GM23338 (cell line): ENCODE measurements at regions not wholly inside any gene's neighbourhood (a gene's known extent, or its start where the extent isn't known, plus 50 kb on each side); places are given as distances from the start of the nearest gene placed in this dataset.

Experiments used
- ATAC-seq: fragments of 200-7000 bp; cut with Tn5 transposase; 3 replicates; pipeline ENCODE4 v1.9.1; 2020
- DNase-seq: peaks from one replicate; pipeline ENCODE4 v3.0.0-alpha.2; 2015; ENCODE audit warnings: low spot score
- H2AFZ ChIP-seq: fragments of 200-600 bp; sonication (generic); 2 replicates; pipeline ENCODE4 v1.8.0; 2016; ENCODE audit warnings: antibody characterized with exemption, mild to moderate bottlenecking, moderate library complexity
- H3F3A ChIP-seq: fragments of 200-600 bp; sonication (generic); replicated peaks from 2 replicates; pipeline ENCODE4 v1.8.0; 2017; ENCODE audit warnings: antibody characterized with exemption, mixed run types, low read depth
- H3K27ac ChIP-seq: fragments of 200-600 bp; sonication (generic); 2 replicates; pipeline ENCODE4 v1.6.1; 2016; ENCODE audit warnings: low read depth
- H3K27me3 ChIP-seq: fragments of 200-600 bp; sonication (generic); 2 replicates; pipeline ENCODE4 v1.8.0; 2016; ENCODE audit warnings: mild to moderate bottlenecking, mixed run types, moderate library complexity; ENCODE audit not compliant: insufficient read depth
- H3K36me3 ChIP-seq: fragments of 200-600 bp; sonication (generic); 2 replicates; pipeline ENCODE4 v1.8.0; 2016; ENCODE audit warnings: mild to moderate bottlenecking; ENCODE audit not compliant: insufficient read depth
- H3K4me1 ChIP-seq: fragments of 200-600 bp; sonication (generic); 2 replicates; pipeline ENCODE4 v1.8.0; 2016; ENCODE audit warnings: mild to moderate bottlenecking, moderate library complexity; ENCODE audit not compliant: insufficient read depth
- H3K4me2 ChIP-seq: fragments of 200-600 bp; sonication (generic); 2 replicates; pipeline ENCODE4 v1.7.1; 2017; ENCODE audit warnings: mixed run types
- H3K4me3 ChIP-seq: fragments of 200-600 bp; sonication (generic); 2 replicates; pipeline ENCODE4 v1.6.1; 2016; ENCODE audit warnings: mixed run types
- H3K79me2 ChIP-seq: fragments of 200-600 bp; sonication (generic); replicated peaks from 2 replicates; pipeline ENCODE4 v1.8.0; 2017; ENCODE audit warnings: mild to moderate bottlenecking; ENCODE audit not compliant: insufficient read depth
- H3K9me2 ChIP-seq: fragments of 200-600 bp; sonication (generic); 2 replicates; pipeline ENCODE4 v1.8.0; 2017; ENCODE audit not compliant: insufficient read depth
- H4K20me1 ChIP-seq: fragments of 200-600 bp; sonication (generic); replicated peaks from 2 replicates; pipeline ENCODE4 v1.8.0; 2017; ENCODE audit warnings: mild to moderate bottlenecking; ENCODE audit not compliant: insufficient read depth
- H3K27ac Mint-ChIP-seq: 2 replicates; pipeline ENCODE4 v1.8.0; 2020; ENCODE audit warnings: inconsistent platforms, mild to moderate bottlenecking, moderate library complexity, mixed read lengths
- H3K27me3 Mint-ChIP-seq: 3 replicates; pipeline ENCODE4 v1.8.0; 2022; ENCODE audit warnings: low read depth, mild to moderate bottlenecking, moderate library complexity, mixed read lengths, inconsistent platforms; ENCODE audit not compliant: insufficient read depth, poor library complexity
- H3K36me3 Mint-ChIP-seq: 3 replicates; pipeline ENCODE4 v1.8.0; 2021; ENCODE audit warnings: low read depth, mild to moderate bottlenecking, inconsistent platforms, moderate library complexity, mixed read lengths
- H3K4me1 Mint-ChIP-seq: 3 replicates; pipeline ENCODE4 v1.8.0; 2020; ENCODE audit warnings: mild to moderate bottlenecking, inconsistent platforms, mixed read lengths
- H3K4me3 Mint-ChIP-seq: 3 replicates; pipeline ENCODE4 v1.8.0; 2021; ENCODE audit warnings: moderate library complexity, mild to moderate bottlenecking, inconsistent platforms, mixed read lengths
- H3K9me3 Mint-ChIP-seq: 3 replicates; pipeline ENCODE4 v1.8.0; 2020; ENCODE audit warnings: moderate library complexity, mild to moderate bottlenecking, inconsistent platforms, mixed read lengths
- CREB1 ChIP-seq: fragments of 250-450 bp; sonication (Bioruptor Pico); IDR thresholded peaks from 2 replicates; pipeline ENCODE4 v1.5.0; 2020; ENCODE audit warnings: low read depth, mild to moderate bottlenecking, moderate library complexity
- CTCF ChIP-seq, 2 experiments: fragments of 200-600 bp in 1 of 2; sonication (generic) in 1 of 2; conservative IDR thresholded peaks; 2 replicates each; pipeline versions ENCODE4 v1.5.1 to v1.6.1; 2016 to 2017; ENCODE audit warnings: antibody characterized with exemption in 2 of 2, low read depth in 2 of 2, mild to moderate bottlenecking in 2 of 2, moderate library complexity in 1 of 2
- EZH2phosphoT487 ChIP-seq: fragments of 200-600 bp; sonication (generic); IDR thresholded peaks from one replicate; pipeline ENCODE4 v1.8.1; 2018; ENCODE audit warnings: antibody characterized with exemption; ENCODE audit not compliant: unreplicated experiment
- JUNB ChIP-seq: IDR thresholded peaks from one replicate; pipeline ENCODE4 v1.6.1; 2016; ENCODE audit warnings: antibody characterized with exemption; ENCODE audit not compliant: unreplicated experiment
- REST ChIP-seq: IDR thresholded peaks from one replicate; pipeline ENCODE4 v1.6.1; 2018; ENCODE audit warnings: antibody characterized with exemption; ENCODE audit not compliant: unreplicated experiment
- ZNF114 ChIP-seq: fragments of 250-450 bp; sonication (Bioruptor Pico); IDR thresholded peaks from 2 replicates; pipeline ENCODE4 v1.5.0; 2020; ENCODE audit warnings: mild to moderate bottlenecking, moderate library complexity
- ZNF331 ChIP-seq: fragments of 250-450 bp; sonication (Bioruptor Pico); IDR thresholded peaks from 2 replicates; pipeline ENCODE4 v1.5.0; 2020; ENCODE audit warnings: low read depth, mild to moderate bottlenecking, moderate library complexity
- TF ChIP-seq, protein P1 (sequence below): fragments of 250-450 bp; sonication (Bioruptor Pico); IDR thresholded peaks from 2 replicates; pipeline ENCODE4 v1.5.0; 2020; ENCODE audit warnings: mild to moderate bottlenecking, moderate library complexity

GRCh38 chr12:85603556-85603955 is 232.7 kb downstream of the RASSF9 start:
- H3K9me2 ChIP-seq: no peaks in the 10 kb centered on the region
- Mint-ChIP-seq H3K27ac (no peak overlapping the region), H3K4me3 (no peak overlapping the region), H3K9me3 (no peaks in the 10 kb centered on the region), H3K4me1 (no peaks in the 10 kb centered on the region), H3K36me3 (peaks cover under 1% of the 10 kb centered on the region; the same call in 1 of the 3 replicates), H3K27me3 (no peaks in the 10 kb centered on the region)
- no peaks in the 10 kb centered on the region for H3K4me1 ChIP-seq
- H3K27me3 ChIP-seq: no peaks in the 10 kb centered on the region
- DNase-seq (no peak), ATAC-seq (no peak)
- no peak overlapping the region for H3K4me2 ChIP-seq
- H3F3A ChIP-seq: no peaks in the 10 kb centered on the region
- no peak overlapping the region for H3K4me3 ChIP-seq
- H3K36me3 ChIP-seq: no peaks in the 10 kb centered on the region
- no peaks in the 10 kb centered on the region for H4K20me1 ChIP-seq
- H2AFZ ChIP-seq: no peak overlapping the region
- TF ChIP-seq ZNF114 (CRISPR knock-in tag) (no peak), CTCF (conservative IDR thresholded peaks at IDR 0.05; ENCODE audit: low read depth in 2 of 2) (no peak), ZNF331 (no peak), EZH2phosphoT487 (no peak), REST (no peak), JUNB (no peak), CREB1 (CRISPR knock-in tag) (no peak)
- no peak overlapping the region for H3K27ac ChIP-seq
- no peaks in the 10 kb centered on the region for H3K79me2 ChIP-seq

DNA sequence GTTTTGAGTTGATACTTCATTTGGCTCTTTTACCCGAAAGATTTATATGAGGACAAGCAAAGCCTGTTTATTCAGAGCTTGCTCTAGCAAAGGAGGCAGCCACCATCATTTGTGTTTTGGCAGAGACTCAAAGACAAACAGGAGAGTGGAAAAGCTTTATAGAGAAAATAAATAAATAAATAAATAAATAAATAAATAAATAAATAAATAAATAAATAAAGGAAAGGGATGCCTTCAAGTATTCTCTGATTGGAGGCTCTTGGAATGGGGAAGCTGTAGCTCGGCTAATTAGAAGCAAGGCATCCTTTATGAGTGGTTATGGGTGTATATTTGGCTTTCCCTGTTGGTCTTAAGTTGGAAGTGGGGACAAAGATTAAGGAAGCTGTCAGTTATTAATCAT is 229.8 kb downstream of the RASSF9 start:
- no peak overlapping the region for H3K27ac Mint-ChIP-seq
- no peak overlapping the region for H2AFZ ChIP-seq
- H3K4me1 Mint-ChIP-seq: no peaks in the 10 kb centered on the region
- ATAC-seq (no peak), DNase-seq (no peak)
- no peaks in the 10 kb centered on the region for H3K9me3 Mint-ChIP-seq
- H3F3A ChIP-seq: no peaks in the 10 kb centered on the region
- H3K27me3 Mint-ChIP-seq: no peaks in the 10 kb centered on the region
- H3K27me3 ChIP-seq: no peaks in the 10 kb centered on the region
- no peaks in the 10 kb centered on the region for H3K79me2 ChIP-seq
- H3K4me1 ChIP-seq: no peaks in the 10 kb centered on the region
- no peaks in the 10 kb centered on the region for H3K36me3 ChIP-seq
- no peaks in the 10 kb centered on the region for H3K36me3 Mint-ChIP-seq
- no peaks in the 10 kb centered on the region for H3K9me2 ChIP-seq
- H3K4me2 ChIP-seq: no peak overlapping the region
- no peaks in the 10 kb centered on the region for H4K20me1 ChIP-seq
- H3K4me3 ChIP-seq: no peak overlapping the region
- no peak overlapping the region for H3K4me3 Mint-ChIP-seq
- H3K27ac ChIP-seq: no peak overlapping the region
- no peak for TF ChIP-seq ZNF114 (CRISPR knock-in tag)
- TF ChIP-seq EZH2phosphoT487: no peak
- TF ChIP-seq, protein P1, sequence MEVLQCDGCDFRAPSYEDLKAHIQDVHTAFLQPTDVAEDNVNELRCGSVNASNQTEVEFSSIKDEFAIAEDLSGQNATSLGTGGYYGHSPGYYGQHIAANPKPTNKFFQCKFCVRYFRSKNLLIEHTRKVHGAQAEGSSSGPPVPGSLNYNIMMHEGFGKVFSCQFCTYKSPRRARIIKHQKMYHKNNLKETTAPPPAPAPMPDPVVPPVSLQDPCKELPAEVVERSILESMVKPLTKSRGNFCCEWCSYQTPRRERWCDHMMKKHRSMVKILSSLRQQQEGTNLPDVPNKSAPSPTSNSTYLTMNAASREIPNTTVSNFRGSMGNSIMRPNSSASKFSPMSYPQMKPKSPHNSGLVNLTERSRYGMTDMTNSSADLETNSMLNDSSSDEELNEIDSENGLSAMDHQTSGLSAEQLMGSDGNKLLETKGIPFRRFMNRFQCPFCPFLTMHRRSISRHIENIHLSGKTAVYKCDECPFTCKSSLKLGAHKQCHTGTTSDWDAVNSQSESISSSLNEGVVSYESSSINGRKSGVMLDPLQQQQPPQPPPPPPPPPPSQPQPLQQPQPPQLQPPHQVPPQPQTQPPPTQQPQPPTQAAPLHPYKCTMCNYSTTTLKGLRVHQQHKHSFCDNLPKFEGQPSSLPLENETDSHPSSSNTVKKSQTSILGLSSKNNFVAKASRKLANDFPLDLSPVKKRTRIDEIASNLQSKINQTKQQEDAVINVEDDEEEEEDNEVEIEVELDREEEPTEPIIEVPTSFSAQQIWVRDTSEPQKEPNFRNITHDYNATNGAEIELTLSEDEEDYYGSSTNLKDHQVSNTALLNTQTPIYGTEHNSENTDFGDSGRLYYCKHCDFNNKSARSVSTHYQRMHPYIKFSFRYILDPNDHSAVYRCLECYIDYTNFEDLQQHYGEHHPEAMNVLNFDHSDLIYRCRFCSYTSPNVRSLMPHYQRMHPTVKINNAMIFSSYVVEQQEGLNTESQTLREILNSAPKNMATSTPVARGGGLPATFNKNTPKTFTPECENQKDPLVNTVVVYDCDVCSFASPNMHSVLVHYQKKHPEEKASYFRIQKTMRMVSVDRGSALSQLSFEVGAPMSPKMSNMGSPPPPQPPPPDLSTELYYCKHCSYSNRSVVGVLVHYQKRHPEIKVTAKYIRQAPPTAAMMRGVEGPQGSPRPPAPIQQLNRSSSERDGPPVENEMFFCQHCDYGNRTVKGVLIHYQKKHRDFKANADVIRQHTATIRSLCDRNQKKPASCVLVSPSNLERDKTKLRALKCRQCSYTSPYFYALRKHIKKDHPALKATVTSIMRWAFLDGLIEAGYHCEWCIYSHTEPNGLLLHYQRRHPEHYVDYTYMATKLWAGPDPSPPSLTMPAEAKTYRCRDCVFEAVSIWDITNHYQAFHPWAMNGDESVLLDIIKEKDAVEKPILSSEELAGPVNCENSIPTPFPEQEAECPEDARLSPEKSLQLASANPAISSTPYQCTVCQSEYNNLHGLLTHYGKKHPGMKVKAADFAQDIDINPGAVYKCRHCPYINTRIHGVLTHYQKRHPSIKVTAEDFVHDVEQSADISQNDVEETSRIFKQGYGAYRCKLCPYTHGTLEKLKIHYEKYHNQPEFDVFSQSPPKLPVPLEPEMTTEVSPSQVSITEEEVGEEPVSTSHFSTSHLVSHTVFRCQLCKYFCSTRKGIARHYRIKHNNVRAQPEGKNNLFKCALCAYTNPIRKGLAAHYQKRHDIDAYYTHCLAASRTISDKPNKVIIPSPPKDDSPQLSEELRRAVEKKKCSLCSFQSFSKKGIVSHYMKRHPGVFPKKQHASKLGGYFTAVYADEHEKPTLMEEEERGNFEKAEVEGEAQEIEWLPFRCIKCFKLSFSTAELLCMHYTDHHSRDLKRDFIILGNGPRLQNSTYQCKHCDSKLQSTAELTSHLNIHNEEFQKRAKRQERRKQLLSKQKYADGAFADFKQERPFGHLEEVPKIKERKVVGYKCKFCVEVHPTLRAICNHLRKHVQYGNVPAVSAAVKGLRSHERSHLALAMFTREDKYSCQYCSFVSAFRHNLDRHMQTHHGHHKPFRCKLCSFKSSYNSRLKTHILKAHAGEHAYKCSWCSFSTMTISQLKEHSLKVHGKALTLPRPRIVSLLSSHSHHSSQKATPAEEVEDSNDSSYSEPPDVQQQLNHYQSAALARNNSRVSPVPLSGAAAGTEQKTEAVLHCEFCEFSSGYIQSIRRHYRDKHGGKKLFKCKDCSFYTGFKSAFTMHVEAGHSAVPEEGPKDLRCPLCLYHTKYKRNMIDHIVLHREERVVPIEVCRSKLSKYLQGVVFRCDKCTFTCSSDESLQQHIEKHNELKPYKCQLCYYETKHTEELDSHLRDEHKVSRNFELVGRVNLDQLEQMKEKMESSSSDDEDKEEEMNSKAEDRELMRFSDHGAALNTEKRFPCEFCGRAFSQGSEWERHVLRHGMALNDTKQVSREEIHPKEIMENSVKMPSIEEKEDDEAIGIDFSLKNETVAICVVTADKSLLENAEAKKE (CRISPR knock-in tag): no peak
- no peak for TF ChIP-seq CTCF (conservative IDR thresholded peaks at IDR 0.05; ENCODE audit: low read depth in 2 of 2)
